Peyer's patch (tissue), 4 donors: ENCODE measurements at regions not wholly inside any gene's neighbourhood (a gene's known extent, or its start where the extent isn't known, plus 50 kb on each side); places are given as distances from the start of the nearest gene placed in this dataset.
"Not testable (repeated sequence)": the region's sequence is repeated elsewhere in the genome, so short reads cannot be mapped to it uniquely, and the experiment has no call there.

Source experiments
- POLR2A ChIP-seq, 2 donors: fragments of 450-650 bp; IDR thresholded peaks; one replicate each; pipeline ENCODE4 v1.5.1; 2017; ENCODE audit warnings: antibody characterized with exemption in 2 of 2, mild to moderate bottlenecking in 2 of 2, moderate library complexity in 2 of 2
- TF ChIP-seq, protein P1 (sequence below), 6 experiments: fragments of 450-650 bp in 4 of 6; fragments of 200-600 bp in 2 of 6; sonication (generic) in 1 of 6; IDR thresholded peaks; one replicate each; pipeline ENCODE4 v1.5.1; 2017 to 2019; ENCODE audit warnings: antibody characterized with exemption in 6 of 6, mild to moderate bottlenecking in 3 of 6, moderate library complexity in 1 of 6

GRCh38 chr9:40906879-40907278 lies 221.6 kb downstream of the FOXD4L6 start:
- not testable (repeated sequence) for TF ChIP-seq POLR2A (IDR thresholded peaks at IDR 0.05)
- TF ChIP-seq, protein P1, sequence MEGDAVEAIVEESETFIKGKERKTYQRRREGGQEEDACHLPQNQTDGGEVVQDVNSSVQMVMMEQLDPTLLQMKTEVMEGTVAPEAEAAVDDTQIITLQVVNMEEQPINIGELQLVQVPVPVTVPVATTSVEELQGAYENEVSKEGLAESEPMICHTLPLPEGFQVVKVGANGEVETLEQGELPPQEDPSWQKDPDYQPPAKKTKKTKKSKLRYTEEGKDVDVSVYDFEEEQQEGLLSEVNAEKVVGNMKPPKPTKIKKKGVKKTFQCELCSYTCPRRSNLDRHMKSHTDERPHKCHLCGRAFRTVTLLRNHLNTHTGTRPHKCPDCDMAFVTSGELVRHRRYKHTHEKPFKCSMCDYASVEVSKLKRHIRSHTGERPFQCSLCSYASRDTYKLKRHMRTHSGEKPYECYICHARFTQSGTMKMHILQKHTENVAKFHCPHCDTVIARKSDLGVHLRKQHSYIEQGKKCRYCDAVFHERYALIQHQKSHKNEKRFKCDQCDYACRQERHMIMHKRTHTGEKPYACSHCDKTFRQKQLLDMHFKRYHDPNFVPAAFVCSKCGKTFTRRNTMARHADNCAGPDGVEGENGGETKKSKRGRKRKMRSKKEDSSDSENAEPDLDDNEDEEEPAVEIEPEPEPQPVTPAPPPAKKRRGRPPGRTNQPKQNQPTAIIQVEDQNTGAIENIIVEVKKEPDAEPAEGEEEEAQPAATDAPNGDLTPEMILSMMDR (IDR thresholded peaks at IDR 0.05) = not testable (repeated sequence)
